Keratinocyte (primary cell): ENCODE measurements at regions not wholly inside any gene's neighbourhood (a gene's known extent, or its start where the extent isn't known, plus 50 kb on each side); places are given as distances from the start of the nearest gene placed in this dataset.

Experiments used
- DNase-seq: peaks from one replicate; pipeline ENCODE4 v3.0.0-alpha.2; 2011; ENCODE audit warnings: low read depth, missing footprints, low spot score
- FAIRE-seq: peaks from 2 replicates; lab custom pipeline; 2011; peaks lifted over from hg19 to GRCh38; lab: Jason Lieb, UNC
- H2AFZ ChIP-seq: 2 replicates; pipeline ENCODE4 v1.6.0; 2012; ENCODE audit warnings: low read length, control low read depth, inconsistent platforms; ENCODE audit not compliant: control insufficient read depth
- H3K27ac ChIP-seq: 2 replicates; pipeline ENCODE4 v1.5.1; 2011; ENCODE audit warnings: low read length; ENCODE audit not compliant: control insufficient read depth, insufficient read depth
- H3K27me3 ChIP-seq: 3 replicates; pipeline ENCODE4 v1.6.0; 2011; ENCODE audit warnings: low read length; ENCODE audit not compliant: control insufficient read depth, insufficient read depth; ENCODE audit errors: extremely low read depth
- H3K36me3 ChIP-seq, 2 experiments: 2 replicates in 1 of 2; 3 replicates in 1 of 2; pipeline ENCODE4 v1.5.1; 2011; ENCODE audit warnings: low read length in 2 of 2, mild to moderate bottlenecking in 1 of 2; ENCODE audit not compliant: control insufficient read depth in 2 of 2, insufficient read depth in 2 of 2; ENCODE audit errors: extremely low read depth in 1 of 2
- H3K4me1 ChIP-seq: 3 replicates; pipeline ENCODE4 v1.5.1; 2011; ENCODE audit warnings: low read length; ENCODE audit not compliant: control insufficient read depth, insufficient read depth; ENCODE audit errors: extremely low read depth
- H3K4me2 ChIP-seq: 3 replicates; pipeline ENCODE4 v1.6.0; 2011; ENCODE audit warnings: low read depth, low read length; ENCODE audit not compliant: control insufficient read depth, insufficient read depth; ENCODE audit errors: extremely low read depth
- H3K4me3 ChIP-seq, 3 experiments: fragments of 200-600 bp in 1 of 3; sonication (generic) in 1 of 3; 2 replicates in 2 of 3; 3 replicates in 1 of 3; pipeline ENCODE4 v1.5.1; 2011 to 2016; ENCODE audit warnings: low read length in 3 of 3, mild to moderate bottlenecking in 3 of 3, control low read depth in 2 of 3, inconsistent platforms in 1 of 3, low read depth in 1 of 3, mixed read lengths in 1 of 3, mixed run types in 1 of 3, moderate library complexity in 1 of 3; ENCODE audit not compliant: control insufficient read depth in 2 of 3, insufficient read depth in 2 of 3; ENCODE audit errors: extremely low read depth in 1 of 3
- H3K79me2 ChIP-seq: 2 replicates; pipeline ENCODE4 v1.6.0; 2012; ENCODE audit warnings: low read length; ENCODE audit not compliant: control insufficient read depth, insufficient read depth
- H3K9ac ChIP-seq: 3 replicates; pipeline ENCODE4 v1.6.0; 2011; ENCODE audit warnings: low read length; ENCODE audit not compliant: control insufficient read depth, insufficient read depth; ENCODE audit errors: extremely low read depth
- H3K9me1 ChIP-seq: 3 replicates; pipeline ENCODE4 v1.6.0; 2011; ENCODE audit warnings: low read length; ENCODE audit not compliant: control insufficient read depth, insufficient read depth; ENCODE audit errors: extremely low read depth
- H3K9me3 ChIP-seq: 2 replicates; pipeline ENCODE4 v1.5.1; 2012; ENCODE audit warnings: low read depth, low read length; ENCODE audit not compliant: control insufficient read depth
- H4K20me1 ChIP-seq: 3 replicates; pipeline ENCODE4 v1.6.0; 2011; ENCODE audit warnings: low read length; ENCODE audit not compliant: control insufficient read depth, insufficient read depth; ENCODE audit errors: extremely low read depth
- EZH2 ChIP-seq: IDR thresholded peaks from one replicate; pipeline ENCODE4 v1.6.1; 2012; ENCODE audit warnings: inconsistent platforms, mild to moderate bottlenecking, low read length, moderate library complexity
- dilution Hi-C: fragments of 300-500 bp; cut with MboI; formaldehyde crosslinking; loops from one replicate; pipeline ENCODE4 v1.7.0; 2020; ENCODE audit warnings: low sequenced_read_pairs; ENCODE audit not compliant: extremely low pct_ligation_motif_present
- TF ChIP-seq, protein P1 (sequence below), 3 experiments: IDR thresholded peaks in 1 of 3; conservative IDR thresholded peaks in 1 of 3; optimal IDR thresholded peaks in 1 of 3; 2 replicates in 2 of 3; 3 replicates in 1 of 3; pipeline versions ENCODE3 to v1.5.1; 2011; ENCODE audit warnings: low read length in 3 of 3, mild to moderate bottlenecking in 3 of 3, moderate library complexity in 2 of 3, control low read depth in 1 of 3, inconsistent platforms in 1 of 3; ENCODE audit not compliant: insufficient read depth in 2 of 3; ENCODE audit errors: extremely low read depth in 1 of 3

DNA sequence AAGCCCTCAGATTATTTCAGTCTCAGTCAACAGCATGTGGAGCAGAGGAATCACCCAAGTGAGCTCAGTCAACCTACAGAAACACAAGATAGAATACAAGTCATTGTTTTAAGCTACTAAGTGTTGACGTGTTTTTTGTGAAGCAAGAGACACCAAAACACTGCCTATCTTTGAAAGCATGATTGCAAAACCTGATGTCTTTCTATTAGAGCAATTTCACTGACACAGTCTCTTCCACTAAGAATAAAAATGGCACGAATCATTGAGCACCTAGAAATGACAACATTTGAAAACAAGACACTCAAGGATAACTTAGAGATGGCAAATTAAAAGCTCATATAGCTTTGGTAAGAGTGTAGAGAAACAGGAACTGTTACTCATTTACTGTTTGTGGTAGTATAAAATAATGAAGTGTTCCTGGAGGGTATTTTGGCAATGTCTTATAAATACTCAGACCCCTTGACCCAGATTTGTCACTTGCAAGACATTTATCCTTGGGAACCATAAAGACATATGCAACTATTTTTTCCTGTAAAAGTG is 407.1 kb upstream of the XYLT1 start:
- H3K4me1 ChIP-seq, result no peaks in the 10 kb centered on the region
- no peak for TF ChIP-seq EZH2
- TF ChIP-seq, protein P1, sequence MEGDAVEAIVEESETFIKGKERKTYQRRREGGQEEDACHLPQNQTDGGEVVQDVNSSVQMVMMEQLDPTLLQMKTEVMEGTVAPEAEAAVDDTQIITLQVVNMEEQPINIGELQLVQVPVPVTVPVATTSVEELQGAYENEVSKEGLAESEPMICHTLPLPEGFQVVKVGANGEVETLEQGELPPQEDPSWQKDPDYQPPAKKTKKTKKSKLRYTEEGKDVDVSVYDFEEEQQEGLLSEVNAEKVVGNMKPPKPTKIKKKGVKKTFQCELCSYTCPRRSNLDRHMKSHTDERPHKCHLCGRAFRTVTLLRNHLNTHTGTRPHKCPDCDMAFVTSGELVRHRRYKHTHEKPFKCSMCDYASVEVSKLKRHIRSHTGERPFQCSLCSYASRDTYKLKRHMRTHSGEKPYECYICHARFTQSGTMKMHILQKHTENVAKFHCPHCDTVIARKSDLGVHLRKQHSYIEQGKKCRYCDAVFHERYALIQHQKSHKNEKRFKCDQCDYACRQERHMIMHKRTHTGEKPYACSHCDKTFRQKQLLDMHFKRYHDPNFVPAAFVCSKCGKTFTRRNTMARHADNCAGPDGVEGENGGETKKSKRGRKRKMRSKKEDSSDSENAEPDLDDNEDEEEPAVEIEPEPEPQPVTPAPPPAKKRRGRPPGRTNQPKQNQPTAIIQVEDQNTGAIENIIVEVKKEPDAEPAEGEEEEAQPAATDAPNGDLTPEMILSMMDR (optimal IDR thresholded peaks at IDR 0.05 in 1 of 3, IDR thresholded peaks at IDR 0.05 in 1 of 3, conservative IDR thresholded peaks at IDR 0.05 in 1 of 3; ENCODE audit: extremely low read depth in 1 of 3, insufficient read depth in 2 of 3, low read length in 3 of 3), result no peak
- no peak overlapping the region for H3K4me2 ChIP-seq
- no peaks in the 10 kb centered on the region for H3K79me2 ChIP-seq
- H3K9ac ChIP-seq, result no peak overlapping the region
- no peak overlapping the region for H3K4me3 ChIP-seq
- H3K9me3 ChIP-seq, result no peaks in the 10 kb centered on the region
- H3K27ac ChIP-seq, result no peak overlapping the region
- H3K9me1 ChIP-seq, result no peaks in the 10 kb centered on the region
- no peaks in the 10 kb centered on the region for H3K36me3 ChIP-seq
- no peak for DNase-seq
- no peaks in the 10 kb centered on the region for H4K20me1 ChIP-seq
- no peak overlapping the region for H2AFZ ChIP-seq
- no peak for FAIRE-seq
- H3K27me3 ChIP-seq, result no peaks in the 10 kb centered on the region
- dilution Hi-C loops, result no loop called here

DNA sequence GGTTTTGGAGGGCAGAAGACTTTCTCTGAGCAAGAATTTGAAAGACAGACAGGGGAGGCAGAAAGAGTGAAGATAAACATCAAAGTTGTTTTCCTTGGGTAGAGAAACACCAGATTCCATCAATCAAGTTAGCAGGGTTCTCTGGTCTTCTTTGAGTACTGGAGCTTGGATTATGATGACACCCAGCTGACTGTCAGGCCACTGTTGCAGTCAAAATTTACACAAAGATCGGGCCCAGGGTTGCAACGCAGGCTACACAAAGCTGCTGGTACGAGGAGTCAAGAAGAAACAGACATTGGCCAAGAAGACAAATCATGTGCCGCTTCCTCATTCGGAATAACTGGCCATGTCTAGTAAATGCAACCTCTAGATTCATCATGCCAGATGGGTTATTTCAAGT is 396.2 kb upstream of the XYLT1 start:
- no peaks in the 10 kb centered on the region for H3K4me1 ChIP-seq
- H3K27me3 ChIP-seq, result no peaks in the 10 kb centered on the region
- no peaks in the 10 kb centered on the region for H3K9me1 ChIP-seq
- no peak for TF ChIP-seq EZH2
- TF ChIP-seq, protein P1 (optimal IDR thresholded peaks at IDR 0.05 in 1 of 3, IDR thresholded peaks at IDR 0.05 in 1 of 3, conservative IDR thresholded peaks at IDR 0.05 in 1 of 3; ENCODE audit: extremely low read depth in 1 of 3, insufficient read depth in 2 of 3, low read length in 3 of 3), result no peak
- no peaks in the 10 kb centered on the region for H3K36me3 ChIP-seq
- dilution Hi-C loops, result no loop called here
- no peak overlapping the region for H2AFZ ChIP-seq
- H3K9me3 ChIP-seq, result no peaks in the 10 kb centered on the region
- no peak for FAIRE-seq
- no peaks in the 10 kb centered on the region for H3K79me2 ChIP-seq
- no peak overlapping the region for H3K27ac ChIP-seq
- H3K4me3 ChIP-seq, result no peak overlapping the region
- no peak overlapping the region for H3K9ac ChIP-seq
- DNase-seq, result no peak
- H4K20me1 ChIP-seq, result no peaks in the 10 kb centered on the region
- no peak overlapping the region for H3K4me2 ChIP-seq
